HG03558 (cell line): ENCODE measurements at regions not wholly inside any gene's neighbourhood (a gene's known extent, or its start where the extent isn't known, plus 50 kb on each side); places are given as distances from the start of the nearest gene placed in this dataset.
"Not testable (repeated sequence)": the region's sequence is repeated elsewhere in the genome, so short reads cannot be mapped to it uniquely, and the experiment has no call there.

Experiments
- ATAC-seq: cut with Tn5 transposase; IDR thresholded peaks from one replicate; pipeline ENCODE4 v1.9.1; 2021; ENCODE audit warnings: moderate number of reproducible peaks; ENCODE audit not compliant: unreplicated experiment; ENCODE audit errors: extremely low read depth

DNA sequence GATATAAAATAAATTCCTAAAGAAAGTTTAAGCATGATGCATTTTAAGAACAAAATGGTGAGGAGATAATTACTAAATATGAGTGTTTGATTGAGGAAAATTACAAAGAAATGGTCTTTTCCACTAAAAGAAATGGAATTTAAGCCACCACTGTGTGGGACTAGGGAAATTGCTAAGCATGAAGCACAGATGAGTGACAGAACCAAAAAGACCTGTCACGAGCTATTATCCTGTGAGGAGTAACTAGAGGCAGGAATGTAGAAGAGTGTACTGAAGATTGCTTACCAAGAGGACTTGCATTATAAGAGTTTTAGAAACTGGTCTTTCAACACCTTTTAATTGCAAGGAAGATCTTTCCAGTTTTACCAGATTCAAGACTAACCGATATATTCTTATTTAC is 193.6 kb upstream of the PRR16 start:
- no peak for ATAC-seq

DNA sequence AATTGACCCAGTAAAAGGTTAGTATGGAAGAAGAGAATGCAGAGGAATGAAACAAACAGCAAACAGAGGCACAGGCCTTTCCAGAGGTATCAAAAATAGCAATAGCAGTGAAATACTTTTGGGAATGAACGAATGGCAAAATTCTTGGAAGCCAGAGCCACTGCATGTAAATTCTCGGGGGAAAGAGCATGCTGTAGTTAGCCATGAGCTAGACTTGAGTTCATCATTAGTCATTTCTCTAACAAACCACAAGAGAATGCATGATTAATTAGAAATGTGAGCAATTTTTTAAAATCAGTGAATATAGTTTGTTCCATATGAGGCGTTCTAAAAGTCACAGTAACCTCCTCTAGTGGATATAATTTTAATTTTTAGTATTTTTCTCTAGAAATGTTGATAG is 170.3 kb upstream of the PRR16 start:
- ATAC-seq = no peak

DNA sequence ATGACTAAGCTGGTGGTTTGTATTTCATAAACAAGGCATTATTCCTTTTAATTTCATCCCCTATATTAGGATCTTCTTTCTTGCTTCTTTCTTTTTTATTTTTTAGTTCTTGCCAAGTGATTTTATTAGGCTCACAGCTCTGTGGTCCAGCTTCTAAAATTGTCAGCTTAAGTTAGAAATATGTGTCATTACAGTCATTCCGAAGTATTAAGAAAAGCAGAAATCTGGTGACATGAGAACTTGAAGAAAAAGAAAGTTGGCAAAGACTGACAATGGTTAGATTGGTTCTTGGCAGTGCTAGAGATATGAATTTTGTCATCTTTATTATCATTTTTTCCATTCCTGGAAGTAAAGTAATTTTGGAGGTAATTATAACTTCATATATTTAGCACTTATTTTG is 166.5 kb upstream of the PRR16 start:
- no peak for ATAC-seq

DNA sequence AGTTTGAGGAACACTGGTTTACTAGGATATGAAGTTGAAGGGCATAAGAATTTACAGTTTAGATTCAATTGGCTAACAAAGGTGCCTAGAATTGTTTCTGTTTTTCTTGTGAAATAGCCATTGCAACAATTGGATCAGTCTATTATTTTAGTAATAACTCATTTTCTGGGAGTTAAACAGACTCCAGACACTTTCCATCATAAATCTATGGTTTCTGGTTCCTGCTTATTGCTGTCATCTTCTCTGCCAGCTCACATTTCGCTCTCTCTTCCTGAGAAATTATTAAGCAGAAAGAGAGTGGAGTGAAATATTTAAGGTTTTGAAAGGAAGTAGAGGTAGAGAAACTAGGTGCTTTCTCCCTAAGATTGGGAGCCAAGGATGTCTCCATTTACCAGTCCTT is 165.1 kb upstream of the PRR16 start:
- no peak for ATAC-seq

DNA sequence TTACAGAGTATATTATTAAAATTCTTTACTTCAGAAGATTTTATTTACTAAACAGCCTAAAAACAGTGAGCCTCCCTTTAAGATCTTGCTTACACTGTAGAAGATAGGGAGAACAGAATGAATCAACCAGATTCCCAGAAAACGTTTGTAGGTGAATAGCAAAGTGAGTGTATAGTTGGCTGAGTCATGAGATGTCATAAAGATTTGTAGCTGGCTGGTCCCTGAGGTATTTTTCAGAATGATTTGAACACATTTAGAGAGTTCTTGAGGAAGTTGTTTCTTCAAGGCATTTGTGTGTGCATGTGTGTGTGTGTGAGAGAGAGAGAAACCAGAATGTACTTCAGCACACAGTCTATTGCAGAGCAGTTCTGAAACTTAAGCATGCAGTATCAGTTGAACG is 159.4 kb upstream of the PRR16 start:
- ATAC-seq = no peak

DNA sequence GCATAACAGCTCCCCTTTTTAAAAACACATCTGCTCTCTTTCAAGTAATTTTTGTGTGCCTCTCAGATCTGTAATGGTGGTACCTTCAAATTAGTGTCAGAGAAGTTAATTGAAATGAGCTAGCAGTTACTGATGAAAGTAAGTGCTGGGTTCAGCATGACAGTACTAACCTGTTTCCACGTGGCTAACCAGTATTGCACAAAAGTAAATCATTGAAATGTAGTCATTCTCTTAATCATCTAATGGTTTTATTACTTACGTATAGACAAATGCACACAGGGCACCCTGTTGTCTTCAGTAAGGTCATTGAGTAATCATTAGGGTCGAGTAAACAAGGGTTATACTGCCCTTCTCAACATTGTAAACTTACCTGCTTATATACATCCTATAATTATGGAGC is 157.8 kb upstream of the PRR16 start:
- ATAC-seq = no peak

DNA sequence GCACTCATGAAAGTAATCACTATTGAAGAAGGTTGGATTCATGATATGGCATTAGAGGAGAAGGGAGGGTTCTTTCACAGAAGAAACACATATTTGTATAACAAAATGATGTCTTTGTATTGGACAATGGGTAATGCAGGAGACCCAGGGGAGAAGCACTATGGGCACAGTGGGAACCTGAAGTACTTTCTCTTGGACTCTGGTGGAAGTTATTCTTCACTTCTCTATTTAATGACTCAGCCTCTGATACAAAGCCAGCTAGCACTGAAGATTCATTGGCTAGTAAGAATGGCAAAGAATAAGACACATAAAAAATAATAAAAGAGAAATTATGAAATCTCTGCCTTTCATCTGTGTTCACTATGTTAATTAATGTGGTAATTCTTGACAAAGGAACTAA is 149.9 kb upstream of the PRR16 start:
- no peak for ATAC-seq

DNA sequence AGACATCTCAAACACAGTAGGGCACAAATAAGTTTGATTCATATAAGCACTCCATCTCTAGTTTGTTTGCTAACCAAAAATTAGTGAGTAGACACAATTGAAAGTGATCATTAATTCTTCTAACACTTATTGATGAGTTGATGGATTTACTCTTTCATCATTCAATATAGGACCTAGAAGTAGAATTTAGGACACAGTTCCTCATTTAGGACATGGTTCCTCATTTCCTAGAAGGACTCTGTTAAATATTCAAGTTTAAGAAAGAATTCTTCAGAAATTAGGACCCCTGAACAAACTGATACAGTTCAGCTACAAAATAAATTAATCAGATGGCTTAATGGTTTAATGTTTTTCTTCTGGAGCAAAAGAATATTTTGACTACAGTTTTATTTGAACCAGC is 143.5 kb upstream of the PRR16 start:
- no peak for ATAC-seq

DNA sequence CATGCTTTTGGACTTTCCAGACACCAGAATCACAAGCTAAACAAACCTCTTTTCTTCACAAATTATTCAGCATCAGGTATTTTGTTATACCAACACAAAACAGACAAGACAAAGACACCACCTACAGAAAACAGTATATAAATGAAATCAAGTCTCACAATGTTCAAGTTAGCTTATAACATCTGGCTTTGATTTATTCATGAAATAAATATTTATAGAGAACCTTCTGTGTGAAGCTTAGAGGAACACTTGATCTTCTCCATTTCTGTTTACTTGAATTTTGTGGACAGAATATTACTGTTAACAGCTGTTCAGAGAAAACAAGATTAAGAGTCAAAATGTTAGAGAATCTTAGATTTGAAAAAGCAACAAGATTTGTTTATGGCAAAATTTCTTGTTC is 137.4 kb upstream of the PRR16 start:
- no peak for ATAC-seq

DNA sequence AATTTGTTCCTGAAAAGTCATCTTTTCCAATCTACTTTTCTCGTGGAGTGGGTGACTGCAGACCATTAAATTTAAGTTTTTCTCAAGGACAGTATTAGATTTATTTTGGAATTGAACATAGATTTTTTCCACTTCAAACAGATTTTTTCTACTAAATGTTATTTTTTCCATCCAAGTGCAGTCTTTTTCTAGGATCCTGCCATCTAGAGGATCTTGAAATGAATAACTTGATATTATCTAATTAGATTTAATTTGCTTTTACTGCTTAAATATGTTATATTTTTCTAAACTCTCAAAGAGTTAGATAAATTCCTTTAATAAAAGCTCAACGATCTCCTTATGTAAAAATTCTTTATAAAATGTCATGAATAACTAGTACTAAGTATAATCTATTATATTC is 136.9 kb upstream of the PRR16 start:
- ATAC-seq = no peak

DNA sequence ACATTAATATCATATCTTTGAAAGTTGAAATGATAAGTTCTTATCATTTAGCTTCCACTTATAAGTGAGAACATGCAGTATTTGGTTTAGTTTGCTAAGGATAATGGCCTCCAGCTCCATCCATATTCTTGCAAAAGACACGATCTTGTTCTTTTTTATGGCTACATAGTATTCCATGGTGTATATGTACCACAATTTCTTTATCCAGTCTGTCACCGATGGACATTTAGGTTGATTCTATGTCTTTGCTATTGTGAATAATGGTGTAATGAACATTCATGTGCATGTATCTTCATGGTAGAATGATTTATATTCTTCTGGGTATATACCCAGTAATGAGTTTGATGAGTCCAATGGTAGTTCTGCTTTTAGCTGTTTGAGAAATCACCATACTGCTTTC is 135.0 kb upstream of the PRR16 start:
- no peak for ATAC-seq

DNA sequence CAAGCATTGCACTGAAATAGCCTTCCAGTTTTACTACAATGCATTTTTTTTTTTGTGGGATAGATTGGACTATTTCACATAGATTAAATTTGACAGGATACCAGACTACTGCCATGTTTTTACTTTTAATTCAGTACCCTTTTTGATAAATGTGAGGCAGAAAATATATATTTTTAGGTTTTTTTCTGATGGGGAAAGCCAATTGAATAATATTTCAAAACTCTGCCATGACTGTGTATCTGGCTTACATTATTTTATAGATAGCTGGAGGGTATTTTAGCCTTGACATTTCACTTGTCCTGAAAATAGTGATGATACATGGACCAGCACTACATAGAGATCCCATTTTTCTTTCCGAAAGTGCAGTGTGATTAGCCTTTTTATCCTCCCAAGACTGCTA is 133.5 kb upstream of the PRR16 start:
- ATAC-seq = no peak

DNA sequence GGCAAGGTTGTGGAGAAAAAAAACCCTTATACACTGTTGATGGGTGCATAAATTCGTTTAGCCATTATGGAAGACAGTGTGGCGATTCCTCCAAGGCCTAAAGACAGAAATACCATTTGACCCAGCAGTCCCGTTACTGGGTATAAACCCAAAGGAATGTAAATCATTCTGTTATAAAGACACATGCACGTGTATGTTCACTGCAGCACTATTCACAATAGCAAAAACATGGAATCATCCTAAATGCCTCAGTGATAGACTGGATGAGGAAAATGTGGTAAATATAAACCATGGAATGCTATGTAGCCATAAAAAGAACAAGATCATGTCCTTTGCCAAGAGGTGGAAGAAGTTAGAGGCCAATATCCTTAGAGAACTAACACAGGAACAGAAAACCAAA is 119.9 kb upstream of the PRR16 start:
- no peak for ATAC-seq

DNA sequence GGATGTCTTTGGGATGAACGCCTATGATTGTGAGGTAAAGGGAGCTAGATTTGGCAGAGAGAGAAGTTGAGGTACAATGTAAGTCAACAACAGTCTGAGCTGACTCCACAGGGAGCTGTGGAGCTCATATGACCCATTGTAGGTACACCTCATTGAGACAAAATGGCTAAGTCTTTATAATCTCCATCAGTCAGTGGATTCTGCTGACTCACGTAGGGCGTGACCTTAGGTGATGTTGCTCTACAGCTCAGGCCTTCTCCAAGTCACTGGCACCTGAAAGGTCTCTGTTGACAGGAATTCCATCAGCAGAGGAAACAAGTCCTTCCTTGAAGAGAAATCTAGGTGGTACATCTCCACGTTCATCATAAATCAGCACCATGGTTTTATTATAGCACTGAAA is 118.2 kb upstream of the PRR16 start:
- no peak for ATAC-seq

DNA sequence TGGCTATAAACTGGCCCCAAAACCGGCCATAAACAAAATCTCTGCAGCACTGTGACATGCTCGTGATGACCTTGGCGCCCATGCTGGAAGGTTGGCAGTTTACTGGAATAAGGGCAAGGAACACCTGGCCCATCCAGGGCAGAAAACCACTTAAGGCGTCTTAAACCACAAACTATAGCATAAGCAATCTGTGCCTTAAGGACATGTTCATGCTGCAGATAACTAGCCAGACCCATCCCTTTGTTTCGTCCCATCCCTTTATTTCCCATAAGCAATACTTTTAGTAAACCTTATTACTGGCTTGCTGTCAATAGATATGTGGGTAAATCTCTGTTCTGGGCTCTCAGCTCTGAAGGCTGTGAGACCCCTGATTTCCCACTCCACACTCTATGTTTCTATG is 113.0 kb upstream of the PRR16 start:
- ATAC-seq = not testable (repeated sequence)

DNA sequence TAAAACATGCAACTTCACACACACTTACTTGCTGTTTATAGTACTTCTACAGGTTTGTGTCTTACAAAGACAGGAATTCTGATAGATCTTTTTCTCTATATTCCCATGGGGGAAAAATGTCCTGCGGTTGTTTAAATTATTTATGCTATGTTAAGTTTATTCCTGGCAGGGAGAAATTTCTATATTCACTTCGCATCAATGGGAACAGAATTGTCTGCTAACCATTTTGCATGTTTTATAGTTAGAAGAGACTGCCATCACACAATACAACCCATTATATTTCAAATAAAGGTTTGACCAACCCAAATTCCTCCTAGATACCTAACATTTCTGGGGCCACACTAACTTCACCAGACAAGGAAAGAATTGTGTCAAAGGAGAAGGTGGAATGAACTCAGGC is 110.0 kb upstream of the PRR16 start:
- no peak for ATAC-seq

DNA sequence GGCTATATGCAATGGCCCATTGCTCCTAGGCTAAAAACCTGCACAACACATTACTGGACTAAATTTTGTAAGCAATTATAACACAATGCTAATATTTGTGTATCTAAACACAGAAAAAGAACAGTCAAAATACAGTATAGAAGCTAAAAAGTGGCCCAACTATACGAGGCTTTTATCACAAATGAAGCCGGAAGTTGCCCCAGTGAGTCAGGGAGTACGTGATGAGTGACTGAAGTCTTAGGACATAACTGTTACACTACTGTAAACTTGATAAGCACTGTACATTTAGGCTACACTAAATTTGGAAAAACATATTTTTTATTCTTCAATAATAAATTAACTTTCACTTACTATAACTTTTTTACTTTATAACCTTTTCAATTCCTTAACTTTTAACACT is 105.2 kb upstream of the PRR16 start:
- ATAC-seq = no peak

DNA sequence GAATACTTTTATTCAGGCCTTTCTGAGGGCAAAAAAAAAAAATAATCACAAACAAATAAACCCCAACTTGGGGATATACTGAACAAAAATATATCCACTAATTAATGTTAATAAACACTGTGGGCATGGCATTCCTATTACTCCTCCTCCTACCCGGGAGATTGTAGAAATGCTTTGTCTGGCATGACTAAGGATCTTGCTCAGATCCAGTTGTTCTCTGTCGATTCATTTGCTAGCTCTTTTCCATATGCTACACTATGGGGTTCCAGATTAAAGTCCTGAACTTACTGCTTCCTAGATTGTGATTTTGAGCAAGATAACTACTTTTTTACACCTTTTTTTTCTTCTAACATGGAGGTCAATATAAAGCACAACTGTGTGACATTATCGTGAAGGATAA is 102.2 kb upstream of the PRR16 start:
- ATAC-seq = no peak

DNA sequence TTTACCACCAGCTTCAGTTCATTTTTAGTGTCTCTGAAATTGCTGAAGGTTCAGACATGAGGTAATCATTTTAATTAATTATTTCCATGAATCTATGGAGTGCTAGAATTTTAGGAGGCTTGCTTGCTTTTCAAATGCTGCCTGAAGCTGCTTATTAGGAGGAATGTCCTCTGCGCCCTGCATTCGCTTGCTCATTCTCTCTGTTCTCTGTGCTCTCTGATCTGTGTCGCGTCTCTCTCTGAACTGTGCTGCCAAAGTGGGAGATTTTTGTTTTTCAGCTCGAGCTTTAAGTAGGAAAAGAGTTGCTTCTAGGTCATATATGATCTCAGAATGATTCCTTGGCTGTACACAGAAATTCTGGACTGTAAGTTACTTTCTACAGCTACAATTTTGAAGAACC is 101.7 kb upstream of the PRR16 start:
- ATAC-seq = no peak

DNA sequence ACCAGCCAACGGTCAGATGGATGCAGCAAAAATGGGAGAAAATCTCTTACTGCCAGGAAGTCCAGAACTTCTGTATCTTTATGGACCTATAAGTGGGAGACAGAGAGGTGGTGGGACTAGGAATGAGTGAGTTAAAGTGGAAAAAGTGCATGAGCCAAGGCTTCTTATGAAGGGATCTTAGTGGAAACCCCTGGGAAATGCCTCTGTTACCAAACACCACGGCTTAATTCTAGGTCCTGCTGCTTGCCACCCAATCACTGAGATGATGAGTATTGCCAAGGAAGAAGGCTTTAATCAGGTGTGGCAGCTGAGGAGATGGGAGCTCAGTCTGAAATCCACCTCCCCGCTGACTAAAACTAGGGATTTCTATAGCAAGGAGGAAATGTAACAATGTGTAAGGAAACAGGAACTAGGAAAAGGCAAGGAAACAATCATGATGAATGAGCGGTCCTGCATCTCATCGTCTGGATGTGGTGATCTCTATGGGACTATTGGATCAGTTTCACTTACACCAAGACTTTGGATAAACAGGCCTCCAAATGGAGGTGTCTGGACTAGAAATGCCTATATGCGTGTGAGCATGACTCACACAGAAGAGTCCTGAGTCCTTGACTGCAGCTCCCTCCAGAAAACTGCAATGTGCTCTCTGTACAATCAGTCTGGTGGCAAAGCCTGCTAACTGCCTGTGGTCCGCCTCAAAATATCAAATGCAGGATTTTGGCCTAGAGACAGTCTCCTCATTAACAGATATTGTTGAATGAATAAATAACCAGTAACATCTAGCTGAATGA is 98.2 kb upstream of the PRR16 start:
- no peak for ATAC-seq

DNA sequence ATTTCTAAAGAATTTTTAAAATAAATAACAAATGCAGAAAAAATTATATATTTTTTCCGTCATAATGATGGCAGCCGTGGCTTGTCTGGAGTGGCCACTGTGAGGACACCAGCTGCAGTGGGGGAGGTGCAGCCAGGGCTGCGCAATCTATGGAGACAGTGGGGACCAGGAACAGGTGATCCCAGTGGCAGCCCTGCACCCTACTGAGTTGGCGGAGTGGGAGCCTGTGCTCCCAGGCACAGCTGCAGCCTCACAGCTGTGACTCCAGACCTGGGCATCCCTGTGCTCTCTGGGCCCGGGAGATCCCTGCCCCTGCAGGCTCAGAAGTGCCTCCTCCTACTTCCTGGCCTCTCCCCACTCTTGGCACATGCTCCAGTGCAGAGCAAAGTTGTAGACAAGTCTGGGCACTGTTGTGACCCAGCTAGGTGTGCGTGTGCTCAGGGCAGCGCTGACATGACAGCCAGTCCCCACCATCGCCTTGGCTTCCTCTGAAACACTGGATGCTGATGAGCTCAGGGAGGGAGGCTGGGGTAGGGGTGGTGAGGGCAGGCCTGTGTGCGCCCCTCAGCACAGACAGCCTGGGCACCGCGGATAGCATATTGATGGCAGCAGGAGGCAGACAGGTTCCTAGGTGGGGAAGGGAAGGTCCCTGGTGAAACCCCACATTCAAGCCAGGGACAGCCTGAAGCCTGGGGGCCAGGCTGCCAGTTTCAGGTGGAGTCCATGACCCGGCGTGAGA is 96.0 kb upstream of the PRR16 start:
- no peak for ATAC-seq
